Keratinocyte (primary cell): ENCODE measurements at regions not wholly inside any gene's neighbourhood (a gene's known extent, or its start where the extent isn't known, plus 50 kb on each side); places are given as distances from the start of the nearest gene placed in this dataset.

Source experiments
- DNase-seq: peaks from one replicate; pipeline ENCODE4 v3.0.0-alpha.2; 2011; ENCODE audit warnings: low read depth, missing footprints, low spot score
- FAIRE-seq: peaks from 2 replicates; lab custom pipeline; 2011; peaks lifted over from hg19 to GRCh38; lab: Jason Lieb, UNC
- H2AFZ ChIP-seq: 2 replicates; pipeline ENCODE4 v1.6.0; 2012; ENCODE audit warnings: low read length, control low read depth, inconsistent platforms; ENCODE audit not compliant: control insufficient read depth
- H3K27ac ChIP-seq: 2 replicates; pipeline ENCODE4 v1.5.1; 2011; ENCODE audit warnings: low read length; ENCODE audit not compliant: control insufficient read depth, insufficient read depth
- H3K27me3 ChIP-seq: 3 replicates; pipeline ENCODE4 v1.6.0; 2011; ENCODE audit warnings: low read length; ENCODE audit not compliant: control insufficient read depth, insufficient read depth; ENCODE audit errors: extremely low read depth
- H3K36me3 ChIP-seq, 2 experiments: 2 replicates in 1 of 2; 3 replicates in 1 of 2; pipeline ENCODE4 v1.5.1; 2011; ENCODE audit warnings: low read length in 2 of 2, mild to moderate bottlenecking in 1 of 2; ENCODE audit not compliant: control insufficient read depth in 2 of 2, insufficient read depth in 2 of 2; ENCODE audit errors: extremely low read depth in 1 of 2
- H3K4me1 ChIP-seq: 3 replicates; pipeline ENCODE4 v1.5.1; 2011; ENCODE audit warnings: low read length; ENCODE audit not compliant: control insufficient read depth, insufficient read depth; ENCODE audit errors: extremely low read depth
- H3K4me2 ChIP-seq: 3 replicates; pipeline ENCODE4 v1.6.0; 2011; ENCODE audit warnings: low read depth, low read length; ENCODE audit not compliant: control insufficient read depth, insufficient read depth; ENCODE audit errors: extremely low read depth
- H3K4me3 ChIP-seq, 3 experiments: fragments of 200-600 bp in 1 of 3; sonication (generic) in 1 of 3; 2 replicates in 2 of 3; 3 replicates in 1 of 3; pipeline ENCODE4 v1.5.1; 2011 to 2016; ENCODE audit warnings: low read length in 3 of 3, mild to moderate bottlenecking in 3 of 3, control low read depth in 2 of 3, inconsistent platforms in 1 of 3, low read depth in 1 of 3, mixed read lengths in 1 of 3, mixed run types in 1 of 3, moderate library complexity in 1 of 3; ENCODE audit not compliant: control insufficient read depth in 2 of 3, insufficient read depth in 2 of 3; ENCODE audit errors: extremely low read depth in 1 of 3
- H3K79me2 ChIP-seq: 2 replicates; pipeline ENCODE4 v1.6.0; 2012; ENCODE audit warnings: low read length; ENCODE audit not compliant: control insufficient read depth, insufficient read depth
- H3K9ac ChIP-seq: 3 replicates; pipeline ENCODE4 v1.6.0; 2011; ENCODE audit warnings: low read length; ENCODE audit not compliant: control insufficient read depth, insufficient read depth; ENCODE audit errors: extremely low read depth
- H3K9me1 ChIP-seq: 3 replicates; pipeline ENCODE4 v1.6.0; 2011; ENCODE audit warnings: low read length; ENCODE audit not compliant: control insufficient read depth, insufficient read depth; ENCODE audit errors: extremely low read depth
- H3K9me3 ChIP-seq: 2 replicates; pipeline ENCODE4 v1.5.1; 2012; ENCODE audit warnings: low read depth, low read length; ENCODE audit not compliant: control insufficient read depth
- H4K20me1 ChIP-seq: 3 replicates; pipeline ENCODE4 v1.6.0; 2011; ENCODE audit warnings: low read length; ENCODE audit not compliant: control insufficient read depth, insufficient read depth; ENCODE audit errors: extremely low read depth
- CTCF ChIP-seq, 3 experiments: IDR thresholded peaks in 1 of 3; conservative IDR thresholded peaks in 1 of 3; optimal IDR thresholded peaks in 1 of 3; 2 replicates in 2 of 3; 3 replicates in 1 of 3; pipeline versions ENCODE3 to v1.5.1; 2011; ENCODE audit warnings: low read length in 3 of 3, mild to moderate bottlenecking in 3 of 3, moderate library complexity in 2 of 3, control low read depth in 1 of 3, inconsistent platforms in 1 of 3; ENCODE audit not compliant: insufficient read depth in 2 of 3; ENCODE audit errors: extremely low read depth in 1 of 3
- EZH2 ChIP-seq: IDR thresholded peaks from one replicate; pipeline ENCODE4 v1.6.1; 2012; ENCODE audit warnings: inconsistent platforms, mild to moderate bottlenecking, low read length, moderate library complexity
- dilution Hi-C: fragments of 300-500 bp; cut with MboI; formaldehyde crosslinking; loops from one replicate; pipeline ENCODE4 v1.7.0; 2020; ENCODE audit warnings: low sequenced_read_pairs; ENCODE audit not compliant: extremely low pct_ligation_motif_present

GRCh38 chr7:110587294-110587693 is 503.6 kb upstream of the LRRN3 start:
- no peak overlapping the region for H3K4me2 ChIP-seq
- no peak for DNase-seq
- no peak for FAIRE-seq
- H3K9me1 ChIP-seq = no peaks in the 10 kb centered on the region
- no peaks in the 10 kb centered on the region for H3K36me3 ChIP-seq
- no peaks in the 10 kb centered on the region for H3K9me3 ChIP-seq
- H3K79me2 ChIP-seq = no peaks in the 10 kb centered on the region
- TF ChIP-seq CTCF (optimal IDR thresholded peaks at IDR 0.05 in 1 of 3, IDR thresholded peaks at IDR 0.05 in 1 of 3, conservative IDR thresholded peaks at IDR 0.05 in 1 of 3; ENCODE audit: extremely low read depth in 1 of 3, insufficient read depth in 2 of 3, low read length in 3 of 3) (no peak), EZH2 (no peak)
- no peaks in the 10 kb centered on the region for H3K27me3 ChIP-seq
- dilution Hi-C loops = no loop called here
- H3K4me1 ChIP-seq = no peaks in the 10 kb centered on the region
- no peaks in the 10 kb centered on the region for H4K20me1 ChIP-seq
- no peak overlapping the region for H2AFZ ChIP-seq
- H3K4me3 ChIP-seq = no peak overlapping the region
- H3K27ac ChIP-seq = no peak overlapping the region
- no peak overlapping the region for H3K9ac ChIP-seq

GRCh38 chr7:110590415-110590814 is 500.5 kb upstream of the LRRN3 start:
- no peak overlapping the region for H2AFZ ChIP-seq
- dilution Hi-C loops = no loop called here

More at GRCh38 chr7:110590415-110590814, 500.5 kb upstream of the LRRN3 start:
- Histone ChIP-seq H3K27me3 (no peaks in the 10 kb centered on the region), H3K27ac (no peak overlapping the region), H3K9ac (no peak overlapping the region), H3K4me1 (no peaks in the 10 kb centered on the region), H3K79me2 (no peaks in the 10 kb centered on the region), H3K4me3 (no peak overlapping the region), H3K9me1 (no peaks in the 10 kb centered on the region), H3K9me3 (no peaks in the 10 kb centered on the region), H4K20me1 (no peaks in the 10 kb centered on the region), H3K4me2 (no peak overlapping the region), H3K36me3 (no peaks in the 10 kb centered on the region)
- FAIRE-seq = no peak
- DNase-seq = no peak
- TF ChIP-seq CTCF (optimal IDR thresholded peaks at IDR 0.05 in 1 of 3, IDR thresholded peaks at IDR 0.05 in 1 of 3, conservative IDR thresholded peaks at IDR 0.05 in 1 of 3; ENCODE audit: extremely low read depth in 1 of 3, insufficient read depth in 2 of 3, low read length in 3 of 3) (no peak), EZH2 (no peak)
